ENCODE measurements at regions not wholly inside any gene's neighbourhood (a gene's known extent, or its start where the extent isn't known, plus 50 kb on each side); places are given as distances from the start of the nearest gene placed in this dataset.

DNA sequence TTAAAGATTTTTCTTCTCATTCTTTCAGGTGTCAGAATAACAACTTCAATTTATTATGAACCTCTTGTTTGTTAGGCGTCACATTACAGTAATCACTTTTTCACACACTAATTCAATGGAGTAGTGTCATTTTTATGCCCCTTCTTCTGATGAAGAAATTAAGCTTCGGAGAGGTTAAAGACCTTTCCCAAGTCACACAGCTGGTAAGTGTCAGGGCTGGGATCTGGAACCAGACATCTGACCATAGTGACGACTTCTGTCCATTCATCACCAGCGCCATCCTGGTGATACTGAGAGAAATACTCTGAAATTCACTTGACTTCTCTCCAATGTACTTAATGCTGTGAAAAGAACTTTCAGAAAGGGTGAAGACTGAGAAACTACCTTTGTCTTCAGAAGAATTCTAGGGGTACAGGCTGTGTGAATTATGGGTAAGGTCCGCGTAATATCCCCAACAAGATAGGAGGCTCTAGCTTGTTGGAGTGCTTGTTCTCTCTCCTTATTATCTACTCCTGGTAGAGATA lies 173.8 kb downstream of the GAS1 start:
- H3K36me3 Mint-ChIP-seq (ENCODE audit: insufficient read depth, unreplicated experiment): no peaks in the 10 kb centered on the region
- intact Hi-C loops (cut with micrococcal nuclease; ENCODE audit: unreplicated experiment): no loop called here
- H3K9me3 Mint-ChIP-seq (ENCODE audit: low read depth, unreplicated experiment): no peaks in the 10 kb centered on the region
- no peak for DNase-seq
- TF ChIP-seq, protein P1, sequence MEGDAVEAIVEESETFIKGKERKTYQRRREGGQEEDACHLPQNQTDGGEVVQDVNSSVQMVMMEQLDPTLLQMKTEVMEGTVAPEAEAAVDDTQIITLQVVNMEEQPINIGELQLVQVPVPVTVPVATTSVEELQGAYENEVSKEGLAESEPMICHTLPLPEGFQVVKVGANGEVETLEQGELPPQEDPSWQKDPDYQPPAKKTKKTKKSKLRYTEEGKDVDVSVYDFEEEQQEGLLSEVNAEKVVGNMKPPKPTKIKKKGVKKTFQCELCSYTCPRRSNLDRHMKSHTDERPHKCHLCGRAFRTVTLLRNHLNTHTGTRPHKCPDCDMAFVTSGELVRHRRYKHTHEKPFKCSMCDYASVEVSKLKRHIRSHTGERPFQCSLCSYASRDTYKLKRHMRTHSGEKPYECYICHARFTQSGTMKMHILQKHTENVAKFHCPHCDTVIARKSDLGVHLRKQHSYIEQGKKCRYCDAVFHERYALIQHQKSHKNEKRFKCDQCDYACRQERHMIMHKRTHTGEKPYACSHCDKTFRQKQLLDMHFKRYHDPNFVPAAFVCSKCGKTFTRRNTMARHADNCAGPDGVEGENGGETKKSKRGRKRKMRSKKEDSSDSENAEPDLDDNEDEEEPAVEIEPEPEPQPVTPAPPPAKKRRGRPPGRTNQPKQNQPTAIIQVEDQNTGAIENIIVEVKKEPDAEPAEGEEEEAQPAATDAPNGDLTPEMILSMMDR (IDR thresholded peaks at IDR 0.05; ENCODE audit: unreplicated experiment): no peak
- peaks cover 2% of the 10 kb centered on the region for H3K4me1 Mint-ChIP-seq (ENCODE audit: low read depth, unreplicated experiment)
- H3K27ac Mint-ChIP-seq (ENCODE audit: unreplicated experiment): no peak overlapping the region
- no peaks in the 10 kb centered on the region for H3K27me3 Mint-ChIP-seq (ENCODE audit: unreplicated experiment)
- BruUV-seq (replicated peaks): no TSS peak
- CTCF ChIA-PET: no interaction called here
- H3K4me3 Mint-ChIP-seq (ENCODE audit: low read depth, unreplicated experiment): no peak overlapping the region

DNA sequence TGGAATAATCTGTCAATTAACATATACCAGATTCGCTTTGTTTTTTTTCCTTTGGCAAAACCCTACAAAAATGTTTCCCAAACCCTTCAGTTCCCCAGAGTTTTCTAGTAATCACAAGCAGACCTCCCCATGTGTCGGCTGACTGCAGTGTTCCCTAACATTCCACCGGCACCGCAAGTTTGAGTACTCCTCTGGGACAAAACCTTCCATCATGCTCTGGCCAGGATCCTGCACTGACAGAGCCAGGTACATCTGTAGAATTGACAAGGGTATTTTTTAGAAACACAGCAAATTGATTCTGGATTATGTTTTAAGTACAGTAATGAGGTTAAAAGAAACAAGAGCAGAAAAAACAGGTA lies 174.7 kb downstream of the GAS1 start:
- no peak for DNase-seq
- H3K4me1 Mint-ChIP-seq (ENCODE audit: low read depth, unreplicated experiment): peaks cover 11% of the 10 kb centered on the region
- no peaks in the 10 kb centered on the region for H3K36me3 Mint-ChIP-seq (ENCODE audit: insufficient read depth, unreplicated experiment)
- no peaks in the 10 kb centered on the region for H3K9me3 Mint-ChIP-seq (ENCODE audit: low read depth, unreplicated experiment)
- no peak overlapping the region for H3K27ac Mint-ChIP-seq (ENCODE audit: unreplicated experiment)
- no peaks in the 10 kb centered on the region for H3K27me3 Mint-ChIP-seq (ENCODE audit: unreplicated experiment)
- no TSS peak for BruUV-seq (replicated peaks)
- no peak overlapping the region for H3K4me3 Mint-ChIP-seq (ENCODE audit: low read depth, unreplicated experiment)
- TF ChIP-seq, protein P1 (IDR thresholded peaks at IDR 0.05; ENCODE audit: unreplicated experiment): no peak
- intact Hi-C loops (cut with micrococcal nuclease; ENCODE audit: unreplicated experiment): no loop called here
- CTCF ChIA-PET: no interaction called here

GRCh38 chr9:86771941-86772634 lies 175.2 kb downstream of the GAS1 start:
- Mint-ChIP-seq H3K4me3 (ENCODE audit: low read depth, unreplicated experiment) (no peak overlapping the region), H3K27ac (ENCODE audit: unreplicated experiment) (no peak overlapping the region), H3K36me3 (ENCODE audit: insufficient read depth, unreplicated experiment) (peaks cover under 1% of the 10 kb centered on the region), H3K27me3 (ENCODE audit: unreplicated experiment) (no peaks in the 10 kb centered on the region), H3K4me1 (ENCODE audit: low read depth, unreplicated experiment) (peaks cover 16% of the 10 kb centered on the region), H3K9me3 (ENCODE audit: low read depth, unreplicated experiment) (no peaks in the 10 kb centered on the region)
- CTCF ChIA-PET: no interaction called here
- intact Hi-C loops (cut with micrococcal nuclease; ENCODE audit: unreplicated experiment): no loop called here
- no TSS peak for BruUV-seq (replicated peaks)
- TF ChIP-seq, protein P1 (IDR thresholded peaks at IDR 0.05; ENCODE audit: unreplicated experiment): no peak
- DNase-seq: no peak

DNA sequence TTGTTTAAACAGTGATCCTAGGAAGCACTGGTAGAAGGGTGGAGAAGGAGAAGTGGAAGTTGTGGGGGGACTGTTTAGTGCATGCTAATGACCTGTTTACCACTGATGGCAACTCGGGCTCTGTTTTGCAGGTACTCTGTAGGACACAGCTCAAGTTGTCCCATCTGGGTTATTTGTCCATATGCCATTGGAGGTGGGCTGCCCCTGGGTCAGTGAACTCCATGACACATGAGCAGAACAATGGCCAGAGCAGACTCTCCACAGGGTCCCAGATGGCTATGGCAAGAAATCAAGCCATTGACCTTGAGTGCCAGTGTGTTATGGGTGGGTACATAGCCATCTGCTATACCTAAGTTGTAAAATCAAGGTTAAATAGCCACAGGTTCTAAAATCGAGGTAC lies 175.9 kb downstream of the GAS1 start:
- Mint-ChIP-seq H3K27ac (ENCODE audit: unreplicated experiment) (no peak overlapping the region), H3K9me3 (ENCODE audit: low read depth, unreplicated experiment) (no peaks in the 10 kb centered on the region), H3K4me1 (ENCODE audit: low read depth, unreplicated experiment) (peaks cover 23% of the 10 kb centered on the region), H3K36me3 (ENCODE audit: insufficient read depth, unreplicated experiment) (peaks cover 6% of the 10 kb centered on the region), H3K4me3 (ENCODE audit: low read depth, unreplicated experiment) (no peak overlapping the region), H3K27me3 (ENCODE audit: unreplicated experiment) (no peaks in the 10 kb centered on the region)
- CTCF ChIA-PET: no interaction called here
- intact Hi-C loops (cut with micrococcal nuclease; ENCODE audit: unreplicated experiment): no loop called here
- TF ChIP-seq, protein P1 (IDR thresholded peaks at IDR 0.05; ENCODE audit: unreplicated experiment): no peak
- no TSS peak for BruUV-seq (replicated peaks)
- DNase-seq: no peak
